GM12865 (cell line): ENCODE measurements at regions not wholly inside any gene's neighbourhood (a gene's known extent, or its start where the extent isn't known, plus 50 kb on each side); places are given as distances from the start of the nearest gene placed in this dataset.

Experiments used
- DNase-seq: peaks from one replicate; pipeline ENCODE4 v3.0.0; 2010; ENCODE audit warnings: low read depth
- H3K4me3 ChIP-seq: 2 replicates; pipeline ENCODE4 v1.5.1; 2011; ENCODE audit warnings: mild to moderate bottlenecking, low read depth, low read length, control low read depth
- TF ChIP-seq, protein P1 (sequence below): IDR thresholded peaks from 2 replicates; pipeline ENCODE4 v1.5.1; 2011; ENCODE audit warnings: low read length, control low read depth, low read depth, inconsistent platforms; ENCODE audit not compliant: insufficient read depth; ENCODE audit errors: missing control alignments

DNA sequence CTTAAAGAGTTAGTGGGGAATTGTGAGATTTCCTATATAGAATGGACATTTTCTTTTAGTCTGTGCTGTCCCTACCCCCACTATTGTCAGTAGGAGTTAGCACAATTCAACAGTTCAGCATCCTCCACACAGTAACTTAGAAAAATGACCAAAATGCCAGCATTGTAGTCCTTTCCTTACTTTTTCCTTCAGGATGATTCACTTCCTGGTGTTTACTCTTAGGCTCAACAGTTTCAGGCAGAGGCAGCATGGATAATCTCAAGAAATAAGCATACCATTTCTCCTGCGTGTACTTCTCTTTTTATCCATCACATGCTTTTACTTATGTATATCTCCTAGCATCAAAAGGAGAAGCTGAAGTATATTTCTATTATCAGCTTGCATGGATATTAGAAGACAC, 683.4 kb downstream of the SLC16A7 start:
- DNase-seq: no peak
- no peak overlapping the region for H3K4me3 ChIP-seq
- TF ChIP-seq, protein P1, sequence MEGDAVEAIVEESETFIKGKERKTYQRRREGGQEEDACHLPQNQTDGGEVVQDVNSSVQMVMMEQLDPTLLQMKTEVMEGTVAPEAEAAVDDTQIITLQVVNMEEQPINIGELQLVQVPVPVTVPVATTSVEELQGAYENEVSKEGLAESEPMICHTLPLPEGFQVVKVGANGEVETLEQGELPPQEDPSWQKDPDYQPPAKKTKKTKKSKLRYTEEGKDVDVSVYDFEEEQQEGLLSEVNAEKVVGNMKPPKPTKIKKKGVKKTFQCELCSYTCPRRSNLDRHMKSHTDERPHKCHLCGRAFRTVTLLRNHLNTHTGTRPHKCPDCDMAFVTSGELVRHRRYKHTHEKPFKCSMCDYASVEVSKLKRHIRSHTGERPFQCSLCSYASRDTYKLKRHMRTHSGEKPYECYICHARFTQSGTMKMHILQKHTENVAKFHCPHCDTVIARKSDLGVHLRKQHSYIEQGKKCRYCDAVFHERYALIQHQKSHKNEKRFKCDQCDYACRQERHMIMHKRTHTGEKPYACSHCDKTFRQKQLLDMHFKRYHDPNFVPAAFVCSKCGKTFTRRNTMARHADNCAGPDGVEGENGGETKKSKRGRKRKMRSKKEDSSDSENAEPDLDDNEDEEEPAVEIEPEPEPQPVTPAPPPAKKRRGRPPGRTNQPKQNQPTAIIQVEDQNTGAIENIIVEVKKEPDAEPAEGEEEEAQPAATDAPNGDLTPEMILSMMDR: no peak

DNA sequence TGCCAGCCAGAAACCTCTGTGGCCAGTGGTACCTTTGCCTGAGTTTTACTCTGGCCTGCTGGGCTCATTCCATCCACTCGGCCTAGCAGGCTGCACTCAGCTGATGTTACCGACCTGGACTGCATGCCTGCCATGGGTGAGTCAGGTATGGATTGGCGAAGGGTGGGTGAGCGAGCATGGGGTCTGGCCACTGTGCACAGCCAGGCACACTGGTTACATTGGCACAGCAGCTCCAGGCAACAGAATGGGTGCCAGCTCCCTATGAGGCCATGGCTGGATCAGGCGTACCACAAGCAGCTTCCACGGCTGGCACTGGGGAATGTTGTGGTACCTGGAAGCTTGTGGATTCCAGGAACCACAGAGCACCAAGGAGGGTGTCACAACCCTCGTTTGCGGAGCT, 685.7 kb downstream of the SLC16A7 start:
- no peak overlapping the region for H3K4me3 ChIP-seq
- TF ChIP-seq, protein P1: no peak
- DNase-seq: no peak

DNA sequence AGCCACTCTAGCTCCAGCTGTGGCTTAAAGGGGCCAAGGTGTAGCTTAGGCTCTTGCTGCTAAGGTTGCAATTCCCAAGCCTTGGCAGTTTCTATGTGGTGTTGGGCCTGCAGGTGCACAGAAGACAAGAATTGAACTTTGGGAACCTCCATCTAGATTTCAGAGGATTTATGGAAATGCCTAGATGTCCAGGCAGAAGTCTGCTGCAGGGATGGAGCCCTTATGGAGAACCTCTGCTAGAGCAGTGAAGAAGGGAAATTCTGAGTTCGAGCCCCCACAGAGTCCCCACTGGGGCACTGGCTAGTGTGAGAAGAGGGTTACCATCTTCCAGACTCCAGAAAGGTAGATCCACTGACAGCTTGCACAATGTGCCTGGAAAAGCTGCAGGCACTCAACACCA, 694.7 kb downstream of the SLC16A7 start:
- TF ChIP-seq, protein P1: no peak

DNA sequence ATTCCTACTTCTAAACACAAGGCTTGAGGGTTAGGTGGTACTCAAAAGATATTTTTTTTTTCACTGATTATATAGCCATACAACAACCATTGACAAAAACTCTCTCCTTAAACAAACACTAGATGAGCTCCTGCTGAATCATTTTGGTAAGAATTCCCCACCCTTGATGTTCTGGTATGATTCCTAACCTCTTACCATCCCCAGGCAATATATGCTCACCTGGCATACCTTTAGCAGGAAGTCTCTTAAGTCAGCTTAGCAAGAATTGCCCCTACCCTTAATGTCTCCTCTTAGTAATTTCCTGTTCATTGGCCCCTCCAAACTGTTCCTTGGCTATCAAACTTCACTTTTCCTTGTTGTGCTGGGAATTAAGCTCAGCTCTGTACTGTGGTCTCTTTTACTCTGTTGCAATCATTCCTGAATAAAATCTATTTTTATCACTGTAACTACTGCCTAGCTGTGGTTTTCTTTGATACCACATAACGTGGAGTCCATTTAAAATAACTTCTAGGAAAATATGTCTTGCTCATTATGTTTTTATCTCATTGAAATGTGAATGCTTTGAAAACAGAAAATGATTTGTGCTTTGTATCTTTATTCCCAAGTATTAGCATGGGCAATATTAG, 712.6 kb downstream of the SLC16A7 start:
- TF ChIP-seq, protein P1: no peak
- H3K4me3 ChIP-seq: no peak overlapping the region
- no peak for DNase-seq

More for the DNA sequence above, 694.7 kb downstream of the SLC16A7 start:
- no peak overlapping the region for H3K4me3 ChIP-seq
- DNase-seq: no peak

DNA sequence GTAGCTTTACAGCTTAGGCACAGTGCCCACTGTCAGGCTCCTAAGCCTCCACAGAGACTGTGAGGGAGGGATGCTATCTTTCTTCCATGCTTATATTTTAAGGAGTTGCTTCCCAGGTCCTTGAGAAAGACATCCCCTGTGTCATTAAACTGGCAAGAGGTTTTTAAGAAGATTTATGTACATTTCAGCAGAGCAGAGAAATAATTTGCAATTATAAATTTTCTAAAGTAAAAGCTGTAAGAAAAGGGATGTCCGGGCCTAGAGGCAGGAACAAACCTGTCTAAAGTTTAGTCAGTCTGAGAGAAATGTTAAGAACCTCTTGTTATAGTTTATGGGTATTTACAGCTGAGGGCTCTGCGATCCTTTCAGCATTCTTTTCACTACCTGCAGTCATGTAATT, 716.1 kb downstream of the SLC16A7 start:
- H3K4me3 ChIP-seq: no peak overlapping the region
- no peak for DNase-seq
- TF ChIP-seq, protein P1: no peak

DNA sequence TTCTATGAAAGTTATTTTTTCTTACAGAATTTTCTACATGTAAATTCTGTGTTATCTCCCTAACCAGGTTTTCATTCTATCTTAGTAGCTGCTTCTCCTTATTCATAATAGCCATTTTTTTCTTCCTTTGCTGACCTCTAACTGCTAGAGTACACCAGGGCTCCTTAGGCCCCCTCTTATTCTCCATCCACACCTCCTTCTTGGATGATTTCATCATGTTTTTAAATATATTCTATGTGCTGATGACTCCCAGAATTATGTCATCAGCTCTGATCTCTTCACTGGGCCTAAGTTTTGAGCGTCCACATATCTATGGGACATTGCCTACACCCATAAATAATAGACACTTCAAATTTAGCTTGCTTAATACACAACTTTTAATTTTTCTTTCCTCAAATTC, 721.5 kb downstream of the SLC16A7 start:
- no peak overlapping the region for H3K4me3 ChIP-seq
- TF ChIP-seq, protein P1: no peak
- DNase-seq: no peak

DNA sequence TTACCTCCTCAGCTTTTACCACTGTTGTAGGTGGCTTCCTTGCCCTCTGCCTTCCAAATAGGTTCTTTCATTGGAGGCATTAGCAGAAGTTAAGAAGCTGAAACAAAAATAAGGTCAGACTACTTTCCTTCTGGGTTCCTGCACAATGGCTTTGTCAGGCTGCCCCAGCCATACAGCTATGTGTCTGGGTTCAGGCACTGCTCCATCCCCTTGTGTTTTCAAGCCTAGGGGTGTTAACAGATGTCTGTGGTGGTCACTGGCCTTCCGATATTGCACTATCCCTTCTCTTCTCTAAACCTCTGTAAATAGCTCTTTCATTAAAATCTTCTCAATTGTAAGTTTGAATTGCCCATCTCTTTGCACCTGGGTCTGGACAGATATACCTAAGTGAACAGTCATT, 728.9 kb downstream of the SLC16A7 start:
- TF ChIP-seq, protein P1: no peak
- H3K4me3 ChIP-seq: no peak overlapping the region
- DNase-seq: no peak
